ENCODE measurements at regions not wholly inside any gene's neighbourhood (a gene's known extent, or its start where the extent isn't known, plus 50 kb on each side); places are given as distances from the start of the nearest gene placed in this dataset.

GRCh38 chr10:107264742-107265141 is 100.2 kb upstream of the SORCS1 start:
- no peak overlapping the region for H3K27ac Mint-ChIP-seq
- no peak overlapping the region for H3K4me3 Mint-ChIP-seq
- no peaks in the 10 kb centered on the region for H3K27me3 Mint-ChIP-seq
- H3K9me3 Mint-ChIP-seq: peaks cover 27% of the 10 kb centered on the region
- no peaks in the 10 kb centered on the region for H3K36me3 Mint-ChIP-seq (ENCODE audit: low read depth)
- DNase-seq: no peak
- H3K4me1 Mint-ChIP-seq (ENCODE audit: low read depth): no peaks in the 10 kb centered on the region

GRCh38 chr10:107244122-107244521 is 79.6 kb upstream of the SORCS1 start:
- no peaks in the 10 kb centered on the region for H3K36me3 Mint-ChIP-seq (ENCODE audit: low read depth)
- no peaks in the 10 kb centered on the region for H3K27me3 Mint-ChIP-seq
- H3K4me1 Mint-ChIP-seq (ENCODE audit: low read depth): no peaks in the 10 kb centered on the region
- no peak for DNase-seq
- peaks cover 2% of the 10 kb centered on the region for H3K9me3 Mint-ChIP-seq
- no peak overlapping the region for H3K4me3 Mint-ChIP-seq
- H3K27ac Mint-ChIP-seq: no peak overlapping the region

- DNase-seq: no peak
- Mint-ChIP-seq H3K4me3 (no peak overlapping the region), H3K4me1 (ENCODE audit: low read depth) (no peaks in the 10 kb centered on the region)
Measured at GRCh38 chr10:107238275-107238674, 73.8 kb upstream of the SORCS1 start.

GRCh38 chr10:107232013-107232412 is 67.5 kb upstream of the SORCS1 start:
- H3K4me1 Mint-ChIP-seq (ENCODE audit: low read depth): no peaks in the 10 kb centered on the region
- DNase-seq: no peak
- no peaks in the 10 kb centered on the region for H3K36me3 Mint-ChIP-seq (ENCODE audit: low read depth)
- H3K9me3 Mint-ChIP-seq: peaks cover 23% of the 10 kb centered on the region
- no peaks in the 10 kb centered on the region for H3K27me3 Mint-ChIP-seq
- H3K27ac Mint-ChIP-seq: no peak overlapping the region
- H3K4me3 Mint-ChIP-seq: no peak overlapping the region

More at GRCh38 chr10:107238275-107238674, 73.8 kb upstream of the SORCS1 start:
- Mint-ChIP-seq H3K9me3 (peaks cover 9% of the 10 kb centered on the region), H3K27ac (no peak overlapping the region), H3K27me3 (no peaks in the 10 kb centered on the region), H3K36me3 (ENCODE audit: low read depth) (no peaks in the 10 kb centered on the region)

GRCh38 chr10:107230887-107231286 is 66.4 kb upstream of the SORCS1 start:
- H3K36me3 Mint-ChIP-seq (ENCODE audit: low read depth): no peaks in the 10 kb centered on the region
- no peaks in the 10 kb centered on the region for H3K4me1 Mint-ChIP-seq (ENCODE audit: low read depth)

GRCh38 chr10:107215681-107216080 is 51.2 kb upstream of the SORCS1 start:
- H3K36me3 Mint-ChIP-seq (ENCODE audit: low read depth): no peaks in the 10 kb centered on the region
- no peaks in the 10 kb centered on the region for H3K4me1 Mint-ChIP-seq (ENCODE audit: low read depth)
- H3K27ac Mint-ChIP-seq: no peak overlapping the region
- DNase-seq: no peak
- peaks cover 14% of the 10 kb centered on the region for H3K9me3 Mint-ChIP-seq
- H3K4me3 Mint-ChIP-seq: no peak overlapping the region
- H3K27me3 Mint-ChIP-seq: no peaks in the 10 kb centered on the region

More at GRCh38 chr10:107230887-107231286, 66.4 kb upstream of the SORCS1 start:
- H3K27ac Mint-ChIP-seq: no peak overlapping the region
- DNase-seq: no peak
- no peak overlapping the region for H3K4me3 Mint-ChIP-seq
- peaks cover 22% of the 10 kb centered on the region for H3K9me3 Mint-ChIP-seq
- H3K27me3 Mint-ChIP-seq: no peaks in the 10 kb centered on the region
